ENCODE measurements at regions not wholly inside any gene's neighbourhood (a gene's known extent, or its start where the extent isn't known, plus 50 kb on each side); places are given as distances from the start of the nearest gene placed in this dataset.
A peak's percentile ranks its signal among the peaks of the same experiment; 100 is the strongest.

GRCh38 chr17:56023851-56024250, 129.4 kb upstream of the ANKFN1 start:
- no peak for DNase-seq (ENCODE audit: low read depth)
- TF ChIP-seq MYC (IDR thresholded peaks at IDR 0.05; ENCODE audit: low read depth, low read length) (no peak), CTCF (IDR thresholded peaks at IDR 0.05; ENCODE audit: low read depth, low read length) (no peak), POLR2A (IDR thresholded peaks at IDR 0.05; ENCODE audit: extremely low read depth, insufficient read length) (no peak), MAX (IDR thresholded peaks at IDR 0.05; ENCODE audit: low read depth, low read length) (no peak)
- no peak overlapping the region for H3K4me3 ChIP-seq (ENCODE audit: low read depth, low read length)

GRCh38 chr17:56026915-56027314, 126.4 kb upstream of the ANKFN1 start:
- no peak overlapping the region for H3K4me3 ChIP-seq (ENCODE audit: low read depth, low read length)
- TF ChIP-seq MAX (IDR thresholded peaks at IDR 0.05; ENCODE audit: low read depth, low read length) (no peak), CTCF (IDR thresholded peaks at IDR 0.05; ENCODE audit: low read depth, low read length) (no peak), POLR2A (IDR thresholded peaks at IDR 0.05; ENCODE audit: extremely low read depth, insufficient read length) (no peak), MYC (IDR thresholded peaks at IDR 0.05; ENCODE audit: low read depth, low read length) (no peak)
- DNase-seq (ENCODE audit: low read depth) = peak; percentile 3

- TF ChIP-seq CTCF (IDR thresholded peaks at IDR 0.05; ENCODE audit: low read depth, low read length) (no peak), MAX (IDR thresholded peaks at IDR 0.05; ENCODE audit: low read depth, low read length) (no peak), MYC (IDR thresholded peaks at IDR 0.05; ENCODE audit: low read depth, low read length) (no peak), POLR2A (IDR thresholded peaks at IDR 0.05; ENCODE audit: extremely low read depth, insufficient read length) (no peak)
- no peak overlapping the region for H3K4me3 ChIP-seq (ENCODE audit: low read depth, low read length)
- no peak for DNase-seq (ENCODE audit: low read depth)
Observed at GRCh38 chr17:56028837-56029236, 124.4 kb upstream of the ANKFN1 start.

GRCh38 chr17:56030009-56030624, 123.2 kb upstream of the ANKFN1 start:
- DNase-seq (ENCODE audit: low read depth) = no peak
- H3K4me3 ChIP-seq (ENCODE audit: low read depth, low read length) = no peak overlapping the region
- TF ChIP-seq CTCF (IDR thresholded peaks at IDR 0.05; ENCODE audit: low read depth, low read length) (no peak), MAX (IDR thresholded peaks at IDR 0.05; ENCODE audit: low read depth, low read length) (no peak), POLR2A (IDR thresholded peaks at IDR 0.05; ENCODE audit: extremely low read depth, insufficient read length) (no peak), MYC (IDR thresholded peaks at IDR 0.05; ENCODE audit: low read depth, low read length) (no peak)

GRCh38 chr17:56031636-56032035, 121.6 kb upstream of the ANKFN1 start:
- no peak overlapping the region for H3K4me3 ChIP-seq (ENCODE audit: low read depth, low read length)
- DNase-seq (ENCODE audit: low read depth) = peak; percentile 20
- no peak for TF ChIP-seq MAX (IDR thresholded peaks at IDR 0.05; ENCODE audit: low read depth, low read length)
- no peak for TF ChIP-seq MYC (IDR thresholded peaks at IDR 0.05; ENCODE audit: low read depth, low read length)

GRCh38 chr17:56034197-56034635, 119.1 kb upstream of the ANKFN1 start:
- peak; percentile 4 for DNase-seq (ENCODE audit: low read depth)
- TF ChIP-seq MAX (IDR thresholded peaks at IDR 0.05; ENCODE audit: low read depth, low read length) (no peak), POLR2A (IDR thresholded peaks at IDR 0.05; ENCODE audit: extremely low read depth, insufficient read length) (no peak), CTCF (IDR thresholded peaks at IDR 0.05; ENCODE audit: low read depth, low read length) (no peak), MYC (IDR thresholded peaks at IDR 0.05; ENCODE audit: low read depth, low read length) (no peak)
- H3K4me3 ChIP-seq (ENCODE audit: low read depth, low read length) = no peak overlapping the region
